Activated T-cell treated with anti-CD3 and anti-CD28 coated beads for 48 hours (primary cell): ENCODE measurements at regions not wholly inside any gene's neighbourhood (a gene's known extent, or its start where the extent isn't known, plus 50 kb on each side); places are given as distances from the start of the nearest gene placed in this dataset.

Source experiments
- DNase-seq: peaks from one replicate; pipeline ENCODE4 v3.0.0-alpha.2; 2020; ENCODE audit warnings: low read depth

DNA sequence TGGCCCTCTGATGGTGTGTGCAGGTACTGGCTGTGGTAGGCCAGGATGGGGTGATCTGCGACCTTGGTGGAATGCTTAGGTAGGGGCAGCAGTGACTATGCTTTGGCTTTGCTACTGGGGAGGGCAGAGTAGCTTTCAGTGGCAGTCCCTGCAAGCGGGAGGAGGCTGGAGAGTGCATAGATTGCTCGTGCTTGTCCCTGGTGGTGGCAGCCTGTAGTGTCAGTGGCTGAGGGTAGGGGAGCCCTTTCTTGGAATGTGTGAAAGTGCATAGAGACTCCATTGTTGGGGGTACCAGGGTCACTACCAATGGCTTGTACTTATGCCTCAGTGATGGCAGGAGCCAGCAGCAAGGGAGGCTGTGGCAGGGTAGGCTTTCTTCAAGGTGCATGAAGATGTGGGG, 582.6 kb downstream of the MRPL39 start:
- no peak for DNase-seq

DNA sequence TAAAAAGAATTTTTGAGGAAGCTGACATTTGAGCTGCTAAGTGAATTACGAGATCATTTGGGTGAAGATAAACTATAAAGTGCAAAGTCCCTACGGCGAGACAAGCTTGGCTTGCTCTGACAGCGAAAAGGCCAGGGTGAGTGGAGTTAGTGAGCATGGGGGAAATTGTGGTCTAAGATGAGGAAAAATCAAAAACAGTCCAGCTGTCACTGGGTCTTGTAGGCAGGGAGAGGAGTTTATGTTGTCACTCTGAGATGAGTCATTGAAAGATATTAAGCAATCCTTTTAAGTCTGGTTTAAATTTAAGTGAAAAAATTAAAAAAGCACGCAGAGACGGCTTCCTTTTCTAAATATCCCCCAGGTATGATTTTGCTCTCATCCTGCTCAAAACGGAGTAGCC, 601.9 kb downstream of the MRPL39 start:
- no peak for DNase-seq

DNA sequence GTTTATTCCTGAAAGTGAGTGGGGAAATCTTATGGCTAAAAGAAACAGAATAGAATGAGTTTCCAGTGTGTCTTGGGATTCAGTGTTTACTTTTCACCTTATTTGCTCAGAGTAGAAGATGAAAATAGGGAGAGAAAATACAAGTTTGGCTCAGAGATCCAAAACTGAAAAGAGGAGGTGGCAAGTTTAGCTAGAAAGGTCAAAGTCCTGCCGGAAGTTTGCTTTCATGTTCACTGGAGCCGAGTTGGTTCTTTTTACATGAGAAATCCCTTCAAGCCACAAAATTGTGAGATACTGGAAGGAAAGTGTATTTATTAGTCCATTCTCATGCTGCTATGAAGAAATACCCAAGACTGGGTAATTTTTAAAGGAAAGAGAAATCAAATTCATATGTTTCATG, 604.6 kb downstream of the MRPL39 start:
- no peak for DNase-seq

DNA sequence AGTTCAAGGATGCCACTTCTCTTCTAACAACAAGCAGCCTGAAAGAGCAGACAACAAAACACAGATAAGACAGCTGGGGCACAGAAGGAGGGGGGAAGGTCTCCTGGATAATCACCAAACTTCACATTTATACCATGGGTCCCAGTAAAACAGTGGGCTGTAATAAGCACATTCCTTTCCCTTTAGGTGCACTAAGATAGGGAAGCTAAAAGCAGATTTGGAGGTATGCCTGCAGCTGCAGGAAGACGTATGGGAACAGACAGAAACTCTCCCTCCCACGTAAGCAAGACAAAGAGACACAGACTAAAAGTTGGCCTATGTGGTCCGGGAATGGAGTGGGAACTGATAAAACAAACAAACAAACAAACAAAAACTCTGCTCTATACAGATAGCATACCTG, 612.1 kb downstream of the MRPL39 start:
- no peak for DNase-seq

DNA sequence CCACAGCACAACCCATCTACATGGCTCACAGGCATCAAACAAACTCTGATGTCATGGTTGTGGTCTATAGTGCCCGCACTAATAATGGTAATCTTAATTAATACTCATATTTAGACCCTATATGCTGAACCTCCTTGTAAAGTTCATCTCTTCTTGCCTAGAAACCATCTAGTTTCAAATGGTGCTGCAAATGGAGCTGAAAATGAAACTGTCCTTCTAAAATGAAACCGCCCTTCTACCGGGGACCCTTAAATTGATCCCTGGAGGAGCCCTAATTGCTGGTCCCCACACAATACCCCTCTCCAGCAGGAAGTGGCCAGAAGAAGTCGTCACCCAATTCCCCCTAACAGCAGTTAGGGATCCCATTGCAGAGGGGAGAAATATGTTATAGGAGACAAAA, 612.6 kb downstream of the MRPL39 start:
- no peak for DNase-seq

DNA sequence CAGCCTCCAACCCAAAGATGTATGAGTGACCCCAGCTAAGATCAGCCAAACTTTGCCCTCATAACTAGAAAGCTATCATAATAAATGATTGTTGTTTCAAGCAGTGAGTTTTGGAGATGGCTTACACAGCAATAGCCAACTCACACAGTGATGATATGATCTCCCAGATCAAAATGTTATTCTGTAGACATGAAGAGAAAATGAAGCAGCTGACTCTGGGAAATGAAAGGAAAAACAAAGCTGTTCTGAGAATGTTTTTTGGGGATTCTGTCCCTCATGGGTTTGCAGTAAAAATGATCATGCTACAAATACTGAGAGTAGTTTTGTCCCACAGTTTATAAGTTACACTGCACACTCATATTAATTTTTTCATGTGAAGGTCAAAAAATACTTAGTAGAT, 617.8 kb downstream of the MRPL39 start:
- DNase-seq, result no peak

DNA sequence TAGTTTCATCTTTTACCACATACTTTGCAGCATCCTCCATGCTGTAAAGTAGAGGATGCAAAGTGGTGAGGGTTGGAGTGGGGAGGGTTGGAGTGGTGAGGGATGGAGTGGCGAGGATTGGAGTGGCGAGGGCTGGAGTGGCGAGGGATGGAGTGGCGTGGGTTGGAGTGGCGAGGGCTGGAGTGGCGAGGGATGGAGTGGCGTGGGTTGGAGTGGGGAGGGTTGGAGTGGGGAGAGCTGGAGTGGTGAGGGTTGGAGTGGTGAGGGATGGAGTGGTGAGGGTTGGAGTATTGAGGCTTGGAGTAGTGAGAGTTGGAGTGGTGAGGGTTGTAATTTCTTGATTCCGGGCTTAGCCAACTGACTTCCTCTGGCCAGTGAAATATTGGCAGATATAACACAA, 618.3 kb downstream of the MRPL39 start:
- DNase-seq, result no peak

DNA sequence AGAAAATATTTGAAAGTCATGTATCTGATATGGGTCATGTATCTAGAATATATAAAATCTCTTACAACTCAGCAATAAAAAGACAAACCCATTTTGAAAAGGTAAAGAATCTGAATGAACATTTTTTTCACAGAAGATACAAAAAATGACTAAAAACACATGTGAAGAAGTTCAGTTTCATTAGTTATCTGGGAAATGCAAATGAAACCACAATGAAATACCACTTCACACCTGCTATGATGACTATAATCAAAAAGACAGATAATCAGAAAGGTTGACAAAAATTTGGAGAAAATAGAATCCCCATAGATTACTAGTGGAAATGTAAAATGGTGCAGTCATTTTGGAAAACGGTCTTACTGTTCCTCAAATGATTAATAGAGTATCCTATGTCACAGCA, 631.0 kb downstream of the MRPL39 start:
- DNase-seq, result no peak

DNA sequence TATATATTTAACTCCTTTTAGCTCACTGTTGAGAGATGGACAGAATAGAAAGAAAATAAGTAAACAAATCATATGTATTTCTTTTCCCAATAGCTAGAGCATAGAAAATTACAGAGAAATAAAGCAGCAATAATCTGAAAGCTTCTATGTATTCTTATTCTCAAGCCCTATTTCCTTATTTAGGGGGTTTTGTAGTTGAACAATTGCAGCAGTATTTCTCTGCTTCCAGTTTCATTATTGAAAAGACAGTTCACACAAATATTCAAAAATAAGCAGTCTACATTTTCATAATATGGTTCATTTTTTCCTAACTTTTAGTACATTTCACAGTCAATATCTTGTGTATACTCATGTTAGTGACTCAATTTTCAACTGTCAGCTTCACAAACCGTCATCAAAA, 638.2 kb downstream of the MRPL39 start:
- no peak for DNase-seq

DNA sequence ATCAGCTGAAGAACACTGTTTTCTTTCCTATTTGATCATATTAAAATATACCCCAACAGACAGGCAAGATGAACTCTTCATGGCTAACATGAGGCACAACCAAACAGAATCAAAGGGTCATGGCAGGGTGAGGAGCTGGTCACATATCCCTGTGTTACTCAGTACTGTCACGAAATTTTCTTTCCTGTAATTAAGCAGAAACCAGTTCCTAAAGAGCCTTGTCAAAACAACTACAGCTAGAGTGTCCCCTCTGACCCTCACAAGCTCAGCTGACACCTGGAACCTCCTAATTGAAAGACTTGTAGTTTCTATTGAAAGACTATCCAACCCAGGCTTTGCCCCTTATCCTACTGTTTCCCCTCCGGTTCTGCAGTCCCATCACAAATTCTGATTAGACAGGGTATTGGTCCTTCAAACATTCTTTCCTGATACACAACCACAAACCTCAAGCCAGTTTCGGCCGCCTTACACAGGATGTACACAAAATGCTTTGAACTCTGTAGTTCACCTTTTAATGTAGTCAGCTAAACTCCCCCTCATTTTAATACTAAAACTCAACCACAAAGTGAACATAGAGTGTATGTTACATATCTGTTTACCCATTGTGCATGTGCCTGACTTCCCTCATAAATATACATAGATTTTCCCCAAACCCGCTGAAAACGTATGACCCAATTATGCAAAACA, 651.9 kb downstream of the MRPL39 start:
- DNase-seq, result no peak

DNA sequence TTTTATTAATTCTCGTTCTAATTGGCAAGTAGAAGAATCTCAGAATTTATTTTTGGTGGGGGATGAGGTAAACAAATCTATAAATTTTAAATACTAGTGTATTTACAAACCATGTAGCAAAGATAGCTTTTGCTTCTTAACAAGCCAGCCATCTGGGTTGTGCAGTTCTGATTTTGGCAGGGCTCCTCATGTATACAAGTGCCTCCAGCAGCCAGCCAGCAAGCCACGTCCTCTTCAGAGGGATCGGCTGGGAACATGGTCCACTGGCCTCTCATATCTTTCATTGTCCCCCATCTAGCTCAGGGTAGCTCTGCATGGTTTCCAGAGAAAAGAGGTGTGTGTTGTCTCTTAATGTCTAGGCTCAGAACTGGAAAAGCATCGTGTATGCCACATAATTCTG, 659.1 kb downstream of the MRPL39 start:
- DNase-seq, result no peak

DNA sequence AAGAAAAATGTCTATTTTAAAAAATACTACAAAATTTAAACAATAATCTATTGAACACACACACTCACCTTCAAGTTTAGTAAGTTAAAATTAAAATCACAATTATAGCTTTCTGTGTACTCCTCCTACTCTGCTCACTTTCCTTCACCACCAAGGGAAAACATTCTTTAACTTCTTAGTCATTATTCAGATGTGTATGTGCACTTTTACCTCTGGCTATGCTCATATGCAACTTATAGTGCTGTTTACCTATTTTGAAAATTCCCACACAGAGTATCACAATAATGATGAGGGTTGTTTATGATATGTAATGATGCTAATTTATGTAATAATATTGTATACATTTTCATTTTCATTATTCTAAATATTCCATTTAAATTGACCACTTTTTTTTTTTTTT, 661.4 kb downstream of the MRPL39 start:
- no peak for DNase-seq

DNA sequence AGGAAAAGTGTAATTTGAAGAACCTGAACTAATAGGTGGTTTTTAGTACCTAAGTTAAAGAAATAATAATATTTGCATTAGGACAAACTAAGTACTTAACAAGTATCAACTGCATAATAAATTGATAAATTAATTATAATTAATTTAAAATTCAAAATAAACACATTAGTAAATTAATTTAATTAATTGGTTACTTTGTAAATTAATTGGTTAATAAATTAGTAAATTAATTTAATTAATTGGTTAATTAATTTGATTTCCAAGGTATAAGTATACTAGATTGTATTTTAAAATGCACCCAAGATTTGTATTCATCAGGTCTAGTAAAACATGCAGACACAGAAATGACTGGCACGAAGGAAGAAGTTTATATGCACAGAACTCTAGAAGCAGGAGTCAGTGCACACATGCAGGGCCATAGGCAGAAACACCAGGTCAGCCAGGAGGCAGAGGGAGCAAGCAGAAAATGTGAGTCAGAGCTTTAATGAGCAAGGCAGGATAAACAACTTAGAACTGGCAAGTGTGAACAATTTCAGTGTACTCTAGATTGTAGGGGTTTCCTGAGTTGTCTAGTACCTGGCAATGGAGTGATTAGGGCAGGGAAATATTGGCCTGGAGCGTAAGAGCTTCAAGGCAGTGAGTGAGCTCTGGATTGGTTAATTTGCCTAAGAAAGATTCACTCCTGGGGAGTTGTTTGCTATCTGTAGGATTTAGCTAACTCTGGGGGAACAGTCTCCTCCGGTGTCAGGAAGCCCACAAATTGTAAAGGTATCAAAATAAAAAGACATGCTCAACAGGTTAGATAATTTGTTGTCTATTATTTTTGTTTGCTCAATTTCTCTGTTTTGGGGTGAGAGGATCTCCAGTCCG, 665.7 kb downstream of the MRPL39 start:
- no peak for DNase-seq

DNA sequence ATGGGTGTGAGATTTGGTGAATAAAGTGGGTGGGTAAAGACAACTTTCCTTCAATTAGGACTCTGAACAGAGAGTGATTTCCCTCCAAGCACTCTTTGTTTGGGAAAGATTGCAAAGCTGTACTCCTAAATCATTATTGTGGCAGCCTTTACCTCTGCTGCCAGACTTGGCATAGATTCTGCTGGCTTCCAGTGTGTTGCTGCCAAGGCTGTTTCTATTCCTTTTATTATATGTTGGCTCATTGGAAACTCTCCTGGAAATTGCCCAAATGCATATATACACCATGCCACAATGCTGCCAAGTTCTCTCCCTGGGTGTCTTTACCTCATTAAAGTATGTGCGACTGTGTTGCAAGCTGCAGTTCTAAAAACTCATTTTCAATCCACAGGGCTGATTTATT, 668.0 kb downstream of the MRPL39 start:
- DNase-seq, result no peak

DNA sequence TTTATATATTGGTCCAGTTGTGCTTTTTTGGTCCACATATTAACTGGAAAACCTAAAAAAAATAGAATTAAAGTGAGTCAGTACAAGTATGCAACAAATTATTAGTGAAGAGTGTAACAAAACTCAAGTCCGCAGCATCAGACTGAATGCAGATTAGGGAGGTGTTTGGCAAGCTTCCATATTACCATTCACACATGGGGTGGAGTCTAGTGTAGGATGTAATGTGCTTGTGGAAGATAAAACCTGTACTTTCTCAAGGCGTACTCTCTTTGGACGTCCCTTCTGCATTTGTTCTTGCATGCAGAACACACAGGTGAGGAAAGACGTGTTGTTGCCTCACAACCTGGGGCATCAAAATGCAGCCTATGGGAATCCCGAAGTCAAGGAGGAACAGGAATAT, 668.7 kb downstream of the MRPL39 start:
- no peak for DNase-seq

DNA sequence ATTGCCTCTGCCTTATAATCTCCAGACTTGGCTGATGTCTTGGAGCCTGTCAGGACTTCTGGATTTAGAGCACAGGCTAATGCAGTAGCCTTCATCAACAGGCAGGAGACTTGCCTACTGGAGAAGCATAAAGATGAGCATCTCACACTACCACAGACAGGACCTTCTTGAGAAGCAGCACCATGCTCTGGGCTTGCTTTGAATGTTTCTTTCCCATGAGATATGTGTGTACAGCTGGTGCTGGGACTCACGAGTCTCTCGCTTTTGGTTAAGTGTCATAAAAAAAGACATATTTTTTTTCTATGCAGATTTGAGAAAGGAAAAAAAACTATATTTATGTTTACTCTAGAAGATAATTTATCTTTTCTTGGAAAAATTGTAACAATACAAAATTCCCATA, 671.3 kb downstream of the MRPL39 start:
- DNase-seq, result no peak

DNA sequence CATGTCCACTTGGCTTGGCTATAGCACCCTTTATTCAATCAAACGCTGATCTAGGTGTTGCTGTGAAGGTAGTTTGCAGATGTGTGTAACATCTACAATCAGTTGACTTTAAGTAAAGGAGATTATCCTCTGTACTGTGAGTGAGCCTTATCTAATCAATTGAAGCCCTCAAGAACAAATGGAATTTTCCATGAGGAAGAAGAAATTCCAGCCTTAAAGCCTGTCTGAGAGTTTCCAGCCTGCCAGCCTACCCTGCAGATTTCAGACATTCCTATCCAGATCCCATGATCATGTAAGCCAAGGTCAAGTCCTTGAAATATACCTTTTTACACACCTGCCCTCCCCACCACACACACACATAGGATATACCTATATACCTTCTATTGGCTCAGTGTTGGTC, 696.7 kb downstream of the MRPL39 start:
- DNase-seq, result no peak

DNA sequence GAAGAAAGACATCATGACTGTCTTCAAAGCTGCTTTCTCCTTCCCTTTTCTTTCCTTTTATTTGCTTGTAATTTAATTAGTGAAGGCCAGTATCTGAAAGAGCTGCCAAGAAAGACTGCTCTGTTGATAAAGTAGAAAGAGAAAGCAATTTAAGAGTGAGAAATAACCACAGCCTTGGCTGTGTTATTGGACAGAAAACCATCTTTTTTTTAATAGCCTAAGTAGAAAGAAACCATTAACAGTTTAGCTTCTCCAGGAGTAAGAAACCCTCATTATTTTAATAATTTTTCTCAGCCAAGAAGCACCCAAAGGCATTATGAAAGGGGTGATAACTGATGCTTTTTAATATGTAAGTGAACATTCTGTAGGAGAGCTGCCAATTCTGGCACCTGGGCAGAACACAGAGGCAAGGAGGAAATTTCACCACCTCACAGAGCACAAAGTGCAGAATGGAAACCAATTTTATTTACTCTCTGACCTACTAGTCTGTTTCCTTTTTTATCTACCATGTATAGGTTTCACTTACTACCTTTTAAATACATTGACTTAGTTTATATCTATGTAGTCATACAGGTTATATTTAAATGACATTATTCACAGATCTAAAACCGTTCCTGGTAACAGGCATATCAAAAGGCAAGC, 703.2 kb downstream of the MRPL39 start:
- DNase-seq, result no peak

DNA sequence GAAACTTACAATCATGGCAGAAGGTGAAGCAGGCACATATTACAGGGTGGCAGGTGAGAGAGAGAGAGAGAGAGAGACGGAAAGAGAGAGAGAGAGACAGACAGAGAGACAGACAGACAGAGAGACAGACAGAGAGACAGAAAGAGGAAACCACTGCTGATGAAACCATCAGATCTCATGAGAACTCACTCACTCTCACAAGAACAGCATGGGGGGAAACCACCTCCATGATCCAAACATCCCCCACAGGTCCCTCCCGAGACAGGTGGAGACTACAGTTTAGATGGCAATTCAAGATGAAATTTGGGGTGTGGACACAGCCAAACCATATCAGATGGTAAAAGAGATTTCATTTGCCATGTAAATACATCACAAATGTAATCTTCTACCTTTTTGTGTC, 708.1 kb downstream of the MRPL39 start:
- no peak for DNase-seq

DNA sequence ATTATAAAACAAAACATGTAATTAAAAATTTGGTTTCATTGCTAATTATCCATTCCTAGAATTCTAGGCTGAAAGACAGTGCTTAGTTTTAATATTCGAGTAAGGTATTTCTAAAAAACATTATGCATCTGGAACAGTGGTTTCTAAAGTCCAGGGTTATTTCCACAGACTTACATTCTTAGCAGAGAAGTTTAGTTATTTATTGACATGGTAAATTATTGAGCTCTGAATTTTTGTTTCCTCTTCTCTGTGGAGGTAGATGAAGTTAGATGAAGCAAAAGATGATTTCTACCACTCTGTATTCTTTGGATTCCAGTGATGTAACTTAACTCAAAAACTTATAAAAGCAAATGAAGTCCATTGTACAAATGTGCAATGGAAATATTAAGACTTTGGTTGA, 709.4 kb downstream of the MRPL39 start:
- DNase-seq, result no peak

DNA sequence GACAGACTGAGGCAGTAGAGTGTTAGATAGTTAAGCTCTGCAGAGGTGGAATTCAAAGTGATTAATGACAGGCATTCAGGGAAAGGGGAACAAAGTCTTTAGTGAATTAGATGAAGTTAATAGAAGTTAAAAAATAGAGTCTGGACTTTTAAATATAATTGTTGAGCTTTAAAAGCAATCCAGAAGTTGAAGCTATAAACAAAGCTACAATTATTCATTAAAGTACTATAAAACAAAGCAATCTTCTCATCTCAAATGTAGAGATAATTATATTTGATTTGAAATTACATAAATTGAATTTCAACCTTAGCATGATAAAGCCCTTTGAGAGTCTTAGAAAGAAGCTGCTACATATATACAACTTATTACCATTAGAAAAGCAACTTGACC, 710.6 kb downstream of the MRPL39 start:
- no peak for DNase-seq

DNA sequence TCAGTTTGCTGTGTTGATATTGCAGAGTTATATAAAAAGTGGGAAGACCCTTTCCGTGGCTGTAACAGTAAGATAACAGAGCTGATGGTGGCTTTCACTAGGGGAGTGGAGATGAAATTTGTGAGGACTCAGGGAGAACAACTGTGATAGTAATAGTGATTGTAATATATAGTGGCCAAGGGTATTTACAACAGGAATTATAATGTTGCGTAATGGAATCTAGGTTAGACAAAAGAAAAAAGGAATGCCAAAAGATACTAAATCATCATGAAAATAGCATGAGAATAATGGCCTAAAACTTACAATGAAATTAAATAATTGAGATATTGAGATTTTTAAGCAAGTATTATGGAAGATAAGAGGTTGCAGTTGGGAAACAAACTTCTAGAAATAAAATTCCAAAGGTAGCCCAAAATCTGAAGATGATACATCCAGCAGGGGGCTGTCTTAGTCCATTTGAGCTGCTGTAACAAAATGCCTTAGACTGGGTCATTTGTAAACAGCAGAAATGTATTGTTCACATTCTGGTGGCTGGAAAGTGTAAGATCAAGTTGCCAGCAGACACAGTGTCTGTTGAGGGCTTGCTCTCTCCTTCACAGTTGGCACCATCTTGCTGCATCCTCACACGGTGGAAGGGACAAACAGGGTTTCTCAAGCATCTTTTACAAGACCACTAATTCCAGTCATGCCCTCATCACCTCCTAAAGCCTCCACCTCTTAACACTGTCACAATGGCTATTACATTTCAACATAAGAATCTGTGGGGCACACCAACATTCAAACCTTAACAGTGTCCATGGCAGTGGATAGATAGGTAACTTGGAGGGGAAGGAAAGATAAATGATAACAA, 711.2 kb downstream of the MRPL39 start:
- DNase-seq, result no peak
